AG04449 (cell line): ENCODE measurements at regions not wholly inside any gene's neighbourhood (a gene's known extent, or its start where the extent isn't known, plus 50 kb on each side); places are given as distances from the start of the nearest gene placed in this dataset.

Experiments
- CTCF ChIA-PET: fragments of 350-600 bp; formaldehyde crosslinking; extraction: SDS; loops from one replicate; lab custom pipeline; 2021; ENCODE audit warnings: antibody characterized with exemption; lab: Yijun Ruan, JAX
- POLR2A ChIA-PET: fragments of 400-600, 350-600 bp; formaldehyde crosslinking; extraction: SDS; loops from one replicate; lab custom pipeline; 2020; ENCODE audit warnings: antibody characterized with exemption, inconsistent platforms; lab: Yijun Ruan, JAX
- DNase-seq: peaks from one replicate; pipeline ENCODE4 v3.0.0-alpha.2; 2010; ENCODE audit warnings: low read depth, low spot score
- H3K4me3 ChIP-seq: 2 replicates; pipeline ENCODE4 v1.5.1; 2011; ENCODE audit warnings: low read depth, mild to moderate bottlenecking, control low read depth, low read length
- TF ChIP-seq, protein P1 (sequence below): IDR thresholded peaks from one replicate; pipeline ENCODE4 v1.5.1; 2011; ENCODE audit warnings: mild to moderate bottlenecking, moderate library complexity, low read length, control low read depth, inconsistent platforms; ENCODE audit not compliant: insufficient read depth; ENCODE audit errors: missing control alignments

DNA sequence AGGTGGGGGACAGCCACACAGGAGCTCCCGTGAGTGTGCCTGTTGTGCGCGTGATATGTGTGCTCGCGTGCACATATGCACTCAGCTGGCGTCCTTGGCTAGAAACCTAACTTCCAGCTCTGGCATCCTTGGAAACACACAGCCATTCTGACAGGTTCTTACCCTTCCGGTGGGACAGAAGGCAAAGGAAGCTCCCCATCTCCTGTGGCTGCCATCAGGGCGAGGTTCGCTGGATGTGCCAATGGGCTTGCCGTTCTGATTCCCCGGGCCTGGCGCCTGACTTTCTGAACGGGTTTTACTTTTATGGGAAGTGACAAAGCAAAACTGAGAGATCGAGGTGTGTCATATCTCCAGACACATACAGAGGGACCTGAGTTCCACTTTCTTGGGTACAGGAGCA lies 124.7 kb downstream of the PAPOLA start:
- TF ChIP-seq, protein P1, sequence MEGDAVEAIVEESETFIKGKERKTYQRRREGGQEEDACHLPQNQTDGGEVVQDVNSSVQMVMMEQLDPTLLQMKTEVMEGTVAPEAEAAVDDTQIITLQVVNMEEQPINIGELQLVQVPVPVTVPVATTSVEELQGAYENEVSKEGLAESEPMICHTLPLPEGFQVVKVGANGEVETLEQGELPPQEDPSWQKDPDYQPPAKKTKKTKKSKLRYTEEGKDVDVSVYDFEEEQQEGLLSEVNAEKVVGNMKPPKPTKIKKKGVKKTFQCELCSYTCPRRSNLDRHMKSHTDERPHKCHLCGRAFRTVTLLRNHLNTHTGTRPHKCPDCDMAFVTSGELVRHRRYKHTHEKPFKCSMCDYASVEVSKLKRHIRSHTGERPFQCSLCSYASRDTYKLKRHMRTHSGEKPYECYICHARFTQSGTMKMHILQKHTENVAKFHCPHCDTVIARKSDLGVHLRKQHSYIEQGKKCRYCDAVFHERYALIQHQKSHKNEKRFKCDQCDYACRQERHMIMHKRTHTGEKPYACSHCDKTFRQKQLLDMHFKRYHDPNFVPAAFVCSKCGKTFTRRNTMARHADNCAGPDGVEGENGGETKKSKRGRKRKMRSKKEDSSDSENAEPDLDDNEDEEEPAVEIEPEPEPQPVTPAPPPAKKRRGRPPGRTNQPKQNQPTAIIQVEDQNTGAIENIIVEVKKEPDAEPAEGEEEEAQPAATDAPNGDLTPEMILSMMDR, result no peak
- CTCF ChIA-PET, result no interaction called here

DNA sequence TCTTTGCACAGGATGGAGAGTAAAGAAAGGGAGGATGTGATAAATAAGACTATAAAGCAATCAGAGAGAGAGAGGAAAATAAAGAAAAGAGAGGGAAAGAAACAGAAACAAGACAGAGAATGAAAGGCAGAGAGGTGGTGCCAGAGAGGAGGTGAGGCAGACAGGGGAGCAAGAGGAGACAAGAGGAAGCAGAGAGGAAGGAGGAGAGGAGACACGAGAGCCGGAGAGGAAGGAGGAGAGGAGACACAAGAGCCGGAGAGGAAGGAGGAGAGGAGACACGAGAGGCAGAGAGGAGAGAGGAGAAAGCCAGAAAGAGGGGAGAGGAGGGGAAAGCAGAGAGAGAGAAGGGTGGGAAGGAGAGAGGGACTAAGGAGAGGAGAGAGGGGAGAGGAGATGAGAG lies 125.2 kb downstream of the PAPOLA start:
- ChIA-PET CTCF (no interaction called here), POLR2A (no interaction called here)
- H3K4me3 ChIP-seq, result no peak overlapping the region
- TF ChIP-seq, protein P1, result no peak
- DNase-seq, result no peak

More for the DNA sequence above, 124.7 kb downstream of the PAPOLA start:
- H3K4me3 ChIP-seq, result no peak overlapping the region
- no peak for DNase-seq
- POLR2A ChIA-PET, result no interaction called here

DNA sequence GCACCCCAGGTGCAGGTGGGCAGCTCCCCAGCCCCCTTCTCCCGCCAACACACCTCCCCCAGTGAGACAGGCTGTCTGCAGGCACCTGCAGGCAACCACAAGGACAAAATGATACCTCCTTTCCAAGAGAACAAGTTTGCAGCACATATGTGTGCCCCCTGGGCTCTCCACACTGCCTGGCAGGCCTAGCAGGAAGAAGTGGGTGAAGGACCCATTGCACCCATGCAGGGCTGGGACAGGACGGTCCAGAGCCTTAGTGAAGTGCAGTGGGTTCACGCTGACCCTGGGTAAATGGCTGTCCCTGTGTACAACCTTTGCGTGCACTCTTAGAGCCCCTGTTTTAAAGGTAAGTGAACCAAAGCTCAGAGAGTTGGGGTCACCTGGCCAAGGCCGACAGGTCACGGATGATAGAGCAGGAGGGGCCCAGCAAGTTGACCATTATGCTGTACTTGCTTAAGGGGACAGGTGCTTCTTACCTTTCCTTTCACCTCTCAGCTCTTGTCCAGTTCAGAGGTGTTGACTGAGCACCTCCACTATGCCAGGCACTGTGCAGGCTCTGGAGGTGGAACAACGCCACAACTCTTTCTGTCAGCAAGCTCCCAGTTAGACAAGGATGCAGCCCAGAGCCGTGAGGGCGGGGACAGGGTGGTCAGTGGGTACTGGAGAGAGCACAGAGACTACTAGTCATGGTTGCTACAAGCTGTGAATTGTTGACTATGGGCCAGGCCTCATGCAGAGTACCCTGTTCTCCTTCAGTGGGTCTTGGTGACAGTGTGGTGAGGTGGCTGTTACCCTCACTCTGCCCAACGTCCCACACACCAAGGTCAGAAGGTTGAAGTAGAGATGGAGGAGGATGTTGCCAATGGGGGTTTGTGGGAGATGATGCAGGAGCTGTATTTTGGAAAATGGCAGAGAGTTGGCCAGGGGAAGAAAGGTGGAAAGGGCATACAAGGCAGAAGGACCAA lies 125.9 kb downstream of the PAPOLA start:
- ChIA-PET POLR2A (no interaction called here), CTCF (no interaction called here)
- TF ChIP-seq, protein P1, result no peak
- no peak for DNase-seq
- H3K4me3 ChIP-seq, result no peak overlapping the region

DNA sequence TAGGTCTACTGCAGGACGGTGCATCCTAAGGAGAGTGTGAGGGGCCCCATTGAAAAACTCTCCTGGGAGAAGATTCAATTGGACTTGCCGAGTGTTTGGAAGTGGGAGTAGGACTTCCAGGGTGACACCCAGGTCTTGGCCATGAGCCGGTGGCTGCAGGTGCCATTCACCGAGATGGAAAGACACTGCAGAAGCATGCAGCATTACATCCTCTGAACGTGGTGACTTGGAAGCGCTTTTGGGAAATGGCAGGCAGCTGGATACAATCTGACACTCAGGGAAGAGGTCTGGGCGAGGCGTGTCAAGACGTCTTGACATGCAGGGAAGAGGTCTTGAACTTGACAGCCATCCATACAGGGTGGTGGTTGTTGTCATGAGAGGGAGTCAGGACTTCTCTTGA lies 126.9 kb downstream of the PAPOLA start:
- no peak for DNase-seq
- ChIA-PET CTCF (no interaction called here), POLR2A (no interaction called here)
- no peak overlapping the region for H3K4me3 ChIP-seq
- TF ChIP-seq, protein P1, result no peak

DNA sequence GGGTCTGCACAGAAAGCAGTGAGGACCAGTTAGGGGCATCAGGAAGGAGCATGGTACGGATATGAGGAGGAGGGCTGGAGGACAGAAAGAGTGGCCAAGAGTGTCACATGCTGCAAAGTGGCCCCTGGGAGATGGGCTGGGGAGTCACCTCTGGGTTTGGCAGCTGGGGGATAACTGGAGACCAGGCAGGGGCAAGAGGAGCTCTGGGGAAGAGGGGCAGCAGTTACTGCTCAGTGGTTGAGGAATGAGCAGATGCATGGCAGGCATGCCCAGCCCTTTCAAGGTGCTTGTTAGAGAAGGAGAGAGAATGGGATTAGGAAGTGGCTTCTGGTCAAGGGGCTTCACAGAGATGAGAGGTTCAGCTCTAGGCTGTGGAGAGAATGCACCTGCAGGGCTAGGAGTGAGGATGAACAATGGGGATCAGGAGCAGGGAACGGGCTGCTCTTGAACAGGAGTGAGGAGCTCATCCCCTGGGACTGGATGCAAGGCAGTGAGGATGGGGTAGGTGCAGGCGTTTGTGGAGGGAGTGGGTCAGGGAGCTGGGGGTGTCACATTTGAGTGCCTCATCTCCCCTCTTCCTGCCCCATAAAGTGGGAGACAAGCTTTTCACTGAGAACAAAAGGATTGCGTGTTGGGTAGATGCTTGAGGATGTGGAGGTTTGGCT lies 127.5 kb downstream of the PAPOLA start:
- TF ChIP-seq, protein P1, result no peak
- DNase-seq, result no peak
- H3K4me3 ChIP-seq, result no peak overlapping the region
- ChIA-PET CTCF (no interaction called here), POLR2A (no interaction called here)

DNA sequence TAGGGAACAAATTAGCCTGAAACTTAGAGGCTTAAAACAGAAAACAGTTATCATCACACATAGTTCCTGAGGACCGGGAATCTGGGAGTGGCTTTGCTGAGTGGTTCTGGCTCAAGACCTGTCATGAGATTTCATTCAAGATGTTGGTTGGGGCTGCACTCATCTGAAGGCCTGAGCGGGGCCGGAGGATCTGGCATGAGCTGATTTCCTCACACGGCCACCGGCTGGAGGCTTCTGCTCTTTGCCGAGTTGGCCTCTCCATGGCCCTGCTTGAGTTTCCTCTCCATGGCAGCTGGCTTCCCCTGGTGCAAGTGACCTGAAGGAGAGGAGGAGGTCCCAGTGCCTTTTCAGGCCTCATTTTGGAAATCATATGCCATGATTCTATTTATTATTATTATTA lies 128.1 kb downstream of the PAPOLA start:
- TF ChIP-seq, protein P1, result no peak
- DNase-seq, result no peak
- CTCF ChIA-PET, result no interaction called here
- H3K4me3 ChIP-seq, result no peak overlapping the region
- POLR2A ChIA-PET, result no interaction called here
